Tibial nerve (tissue), 4 donors: ENCODE measurements at regions not wholly inside any gene's neighbourhood (a gene's known extent, or its start where the extent isn't known, plus 50 kb on each side); places are given as distances from the start of the nearest gene placed in this dataset.

Source experiments
- CTCF ChIP-seq, 5 experiments: fragments of 200-600 bp in 3 of 5; fragments of 450-650 bp in 2 of 5; sonication (generic) in 3 of 5; IDR thresholded peaks; one replicate each; pipeline ENCODE4 v1.5.1; 2016 to 2019; ENCODE audit warnings: antibody characterized with exemption in 5 of 5, mild to moderate bottlenecking in 3 of 5, moderate library complexity in 2 of 5
- EP300 ChIP-seq, 2 donors: sonication (generic); formaldehyde crosslinking; IDR thresholded peaks; one replicate each; pipeline ENCODE4 v1.6.1; 2017; ENCODE audit warnings: antibody characterized with exemption in 2 of 2, mild to moderate bottlenecking in 1 of 2

- TF ChIP-seq CTCF (IDR thresholded peaks at IDR 0.05), result no peak
- TF ChIP-seq EP300 (IDR thresholded peaks at IDR 0.05), result no peak
These were observed 191.0 kb downstream of the TBXT start for GRCh38 chr6:165976684-165977083.
